GM18868 (cell line): ENCODE measurements at regions not wholly inside any gene's neighbourhood (a gene's known extent, or its start where the extent isn't known, plus 50 kb on each side); places are given as distances from the start of the nearest gene placed in this dataset.
"Not testable (repeated sequence)": the region's sequence is repeated elsewhere in the genome, so short reads cannot be mapped to it uniquely, and the experiment has no call there.

ENCODE experiments used
- ATAC-seq: cut with Tn5 transposase; IDR thresholded peaks from one replicate; pipeline ENCODE4 v1.9.1; 2021; ENCODE audit warnings: mild to moderate bottlenecking, moderate library complexity; ENCODE audit not compliant: unreplicated experiment

DNA sequence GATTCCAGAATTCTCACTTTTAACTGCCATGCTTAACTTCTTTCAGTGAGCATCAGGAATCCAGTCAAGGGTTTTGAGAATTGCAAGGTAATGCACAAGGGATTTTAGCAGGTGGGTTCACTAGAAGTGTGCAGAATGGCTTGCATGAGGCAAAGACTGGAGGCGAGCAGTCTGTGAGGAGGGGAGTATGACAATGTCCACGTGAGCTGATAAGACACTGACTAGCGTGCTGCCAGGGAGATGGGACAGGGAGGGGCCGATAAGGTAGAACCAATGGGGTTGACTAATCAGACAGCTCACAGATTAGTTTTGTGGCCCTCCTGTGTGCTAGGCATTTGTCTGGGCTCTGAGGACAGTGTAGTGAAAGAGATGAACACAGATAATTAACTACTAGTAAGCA, 102.0 kb upstream of the DAZL start:
- ATAC-seq: no peak

DNA sequence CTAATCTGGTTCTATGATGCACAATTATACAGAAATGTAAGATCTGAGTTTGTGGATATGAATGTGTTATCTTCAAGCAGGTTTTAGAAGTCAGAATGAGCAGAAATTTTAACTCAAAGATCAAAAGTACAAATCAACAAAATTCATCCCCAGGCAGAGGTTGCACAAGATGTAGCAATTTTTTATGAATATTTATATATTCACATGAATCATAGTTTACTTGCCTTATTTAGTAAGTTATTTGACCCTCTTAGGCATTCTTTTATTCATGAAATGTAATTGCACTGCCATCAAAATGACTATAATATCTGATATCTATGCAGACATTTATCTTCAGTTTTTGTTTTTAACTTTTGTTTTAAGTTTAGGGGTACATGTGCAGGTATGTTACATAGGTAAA, 103.1 kb upstream of the DAZL start:
- ATAC-seq: no peak

DNA sequence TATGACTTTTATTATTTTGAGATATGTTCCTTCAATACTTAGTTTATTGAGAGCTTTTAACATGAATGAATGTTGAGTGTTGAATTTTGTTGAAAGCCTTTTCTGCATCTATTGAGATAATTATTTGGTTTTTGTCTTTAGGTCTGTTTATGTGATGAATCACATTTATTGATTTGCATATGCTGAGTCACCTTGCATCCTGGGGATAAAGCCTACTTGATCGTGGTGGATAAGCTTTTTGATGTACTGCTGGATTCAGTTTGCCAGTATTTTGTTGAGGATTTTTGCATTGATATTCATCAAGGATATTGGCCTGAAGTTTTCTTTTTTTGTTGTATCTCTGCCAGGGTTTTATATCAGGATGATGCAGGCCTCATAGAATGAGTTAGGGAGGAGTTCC, 106.5 kb upstream of the DAZL start:
- not testable (repeated sequence) for ATAC-seq

DNA sequence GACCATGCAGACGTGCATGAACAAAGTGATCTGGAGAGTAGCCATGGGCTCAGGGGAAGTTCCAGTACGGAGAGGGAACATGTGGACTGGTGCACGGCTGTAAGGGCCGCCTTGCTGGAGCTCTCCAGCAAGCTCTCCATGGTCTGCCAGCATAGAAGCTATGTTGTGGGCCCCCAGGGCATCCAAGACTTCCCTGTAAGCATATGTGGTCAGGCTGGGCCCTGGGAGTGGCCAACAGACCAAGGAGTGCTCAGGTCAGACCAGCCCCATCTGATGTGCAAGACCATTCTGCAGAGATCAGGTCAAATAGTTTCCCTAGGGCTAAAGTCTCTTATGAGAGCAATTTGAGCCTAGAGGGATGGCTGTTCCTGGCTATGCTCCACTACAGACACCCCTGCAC, 110.1 kb upstream of the DAZL start:
- no peak for ATAC-seq

DNA sequence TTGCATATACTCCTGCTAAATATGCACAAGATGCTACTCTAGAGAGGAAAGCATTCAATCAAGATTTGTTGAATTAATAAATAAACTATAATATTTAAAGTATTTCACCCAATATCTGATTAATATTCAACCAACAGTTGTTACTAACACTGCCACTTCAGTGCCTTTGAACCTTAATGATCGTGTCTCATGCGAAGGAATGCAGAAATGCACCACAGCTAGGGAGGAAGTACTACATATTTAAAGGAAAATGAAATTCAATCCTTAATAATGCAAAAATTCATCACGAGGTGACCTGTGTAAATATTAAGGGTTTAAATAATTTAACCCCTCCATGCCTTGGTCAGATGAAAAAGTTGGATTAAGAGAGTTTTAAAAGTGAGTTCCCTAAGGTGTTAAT, 114.2 kb upstream of the DAZL start:
- no peak for ATAC-seq

DNA sequence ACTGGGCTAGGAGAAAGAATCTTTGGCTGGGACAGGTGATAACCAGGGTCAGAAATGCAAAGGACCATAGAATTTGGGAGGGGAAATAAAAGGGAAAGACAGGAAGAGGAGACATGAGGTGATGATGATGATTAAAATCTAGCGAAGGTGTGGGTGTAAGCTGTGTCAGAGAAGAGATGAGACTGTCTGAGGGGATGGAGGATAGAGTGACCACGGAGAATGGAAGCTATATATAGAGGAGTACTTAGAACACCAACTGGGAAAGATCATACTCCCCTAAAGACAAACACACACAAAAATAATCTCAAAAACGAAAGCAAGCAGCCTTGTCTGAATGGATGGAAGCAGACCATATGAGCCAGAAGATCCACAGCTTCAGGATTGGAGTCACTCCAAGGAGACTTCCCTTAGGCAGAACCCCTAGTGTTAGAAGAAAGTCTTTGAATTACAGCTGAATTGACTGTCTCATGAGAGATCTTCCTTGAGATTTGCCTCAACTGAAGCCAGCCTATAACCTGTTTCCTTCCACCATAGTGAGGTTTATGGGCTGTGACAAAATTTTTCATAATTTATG, 115.2 kb upstream of the DAZL start:
- no peak for ATAC-seq

DNA sequence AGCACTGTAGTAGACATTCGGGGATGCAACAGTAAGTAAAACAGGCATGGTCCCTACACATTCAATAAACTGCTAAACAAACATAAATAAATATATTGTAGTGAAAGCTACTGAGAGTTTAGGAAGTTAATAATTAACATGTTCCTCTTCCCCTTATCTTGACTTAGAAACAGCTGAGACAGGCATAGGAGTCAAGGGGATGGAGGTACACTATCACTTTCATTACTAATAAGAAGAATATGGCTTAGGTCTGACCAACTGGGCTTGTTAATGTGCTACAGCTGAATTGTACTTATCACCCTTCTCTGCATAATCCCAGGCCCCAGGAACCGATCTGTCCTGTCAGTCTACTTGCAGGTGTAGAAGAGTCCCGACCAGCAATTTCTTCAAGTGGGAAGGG, 116.3 kb upstream of the DAZL start:
- ATAC-seq: no peak

DNA sequence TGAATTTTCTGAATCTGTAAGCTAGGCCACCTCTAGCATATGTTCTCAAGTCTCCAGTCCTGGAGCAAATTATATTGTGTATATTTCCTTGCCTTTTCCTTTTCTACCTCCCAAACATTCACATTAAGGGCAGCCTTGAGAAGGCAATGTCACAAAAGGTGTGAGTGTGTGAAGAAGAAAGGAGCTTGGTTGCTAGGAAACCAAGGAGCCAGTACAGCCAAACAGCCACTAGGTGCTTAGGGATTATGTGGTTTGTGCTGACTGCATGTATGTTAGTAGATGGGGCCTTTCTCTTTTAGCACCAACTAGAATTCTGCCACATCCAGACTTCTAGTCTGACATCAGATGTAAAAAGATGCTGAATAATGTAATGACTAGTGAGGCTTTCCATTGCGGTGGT, 118.8 kb upstream of the DAZL start:
- ATAC-seq: peak; percentile 46

DNA sequence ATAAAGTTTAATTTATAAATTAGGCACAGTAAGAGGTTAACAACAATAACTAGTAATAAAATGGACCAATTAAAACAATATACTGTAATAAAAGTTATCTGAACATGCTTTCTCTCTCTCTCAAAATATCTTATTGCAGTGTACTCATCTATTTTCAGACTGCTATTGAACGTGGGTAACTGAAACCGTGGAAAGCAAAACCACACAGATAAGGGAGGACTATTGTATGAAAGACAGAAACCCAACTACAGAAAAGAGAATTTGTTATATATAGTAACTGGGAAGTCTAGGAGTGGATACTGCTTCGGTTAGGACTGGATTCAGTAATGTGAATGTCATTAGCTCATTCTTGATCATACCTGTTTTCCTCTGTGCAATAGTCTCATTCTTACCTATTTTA, 119.3 kb upstream of the DAZL start:
- ATAC-seq: no peak

DNA sequence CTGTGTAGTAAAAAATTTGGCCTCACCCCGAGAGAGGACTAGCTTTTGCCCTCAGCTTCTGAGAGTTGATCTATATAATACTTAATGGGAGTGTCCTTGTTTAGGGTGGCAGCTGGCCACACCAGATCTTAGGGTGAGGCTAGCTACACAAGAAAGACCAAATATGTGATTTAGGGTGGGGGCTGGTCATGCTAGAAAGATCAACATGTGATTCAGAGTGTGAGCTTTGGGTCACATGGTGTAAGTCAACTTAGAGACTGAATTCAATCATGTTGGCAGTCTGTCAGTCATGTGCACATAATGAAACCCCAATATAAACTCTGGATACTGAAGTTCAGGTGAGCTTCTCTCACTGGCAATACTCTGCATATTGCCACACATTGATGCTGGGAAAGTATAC, 120.7 kb upstream of the DAZL start:
- no peak for ATAC-seq

DNA sequence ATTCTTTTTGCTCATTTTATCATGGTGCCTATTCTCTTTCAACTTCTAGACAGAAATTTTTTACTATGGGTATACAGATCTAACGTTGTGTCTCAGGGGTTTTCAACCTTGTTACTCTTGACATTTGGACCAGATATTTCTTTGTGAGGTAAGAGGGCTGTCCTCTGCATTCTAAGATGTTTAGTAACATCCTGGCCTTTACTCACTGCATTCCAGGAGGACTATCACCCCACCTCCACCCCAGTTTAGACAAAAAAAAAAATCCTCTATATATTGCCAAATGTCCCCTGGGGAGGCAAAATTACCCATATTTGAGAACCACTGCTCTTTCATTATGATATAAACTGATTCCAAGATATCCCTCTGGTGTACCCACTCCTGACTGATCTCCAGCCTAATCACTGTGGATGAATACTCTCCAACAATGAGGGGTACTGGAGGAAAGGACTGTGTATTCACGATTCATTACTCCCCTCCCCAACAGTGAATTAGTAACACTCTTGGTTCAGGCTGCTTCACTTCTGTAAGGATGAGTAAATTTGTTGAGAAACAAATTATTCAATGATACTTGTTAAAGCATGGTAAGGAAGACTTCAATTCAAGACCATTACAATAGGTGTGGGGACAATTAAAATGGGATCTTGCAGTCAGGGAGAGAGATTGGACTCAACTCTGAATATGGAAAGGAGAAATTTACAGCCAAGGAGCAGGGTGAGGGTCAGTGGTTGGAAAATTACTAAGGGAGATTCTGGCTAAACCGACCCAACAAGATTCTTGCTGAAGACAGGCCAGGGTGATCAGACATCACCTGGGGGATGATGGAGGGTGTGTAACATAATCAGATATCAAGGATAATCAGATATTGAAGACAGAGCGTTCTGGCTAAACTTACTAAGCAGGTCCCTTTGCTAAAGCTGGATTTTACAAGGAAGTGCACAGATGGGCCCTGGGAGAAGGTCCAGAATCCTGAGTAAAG, 123.8 kb upstream of the DAZL start:
- ATAC-seq: no peak

DNA sequence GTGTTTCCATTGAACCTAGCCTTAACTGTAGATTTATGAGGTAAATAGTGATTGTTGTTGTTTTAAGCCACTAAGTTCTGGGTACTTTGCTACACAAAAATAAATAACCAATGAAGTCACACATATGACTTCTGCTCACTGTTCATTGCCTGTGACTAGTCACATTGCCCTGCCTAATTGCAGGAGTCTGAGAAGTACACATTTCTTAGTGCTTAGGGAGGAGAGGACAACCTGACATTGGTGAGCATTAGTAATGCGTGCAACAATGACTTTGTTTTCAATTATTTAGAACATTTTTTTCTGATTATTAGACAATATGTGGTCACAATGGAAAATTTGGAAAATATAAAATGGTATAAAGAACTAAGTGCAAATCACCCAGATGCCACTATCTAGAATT, 133.2 kb upstream of the DAZL start:
- no peak for ATAC-seq

DNA sequence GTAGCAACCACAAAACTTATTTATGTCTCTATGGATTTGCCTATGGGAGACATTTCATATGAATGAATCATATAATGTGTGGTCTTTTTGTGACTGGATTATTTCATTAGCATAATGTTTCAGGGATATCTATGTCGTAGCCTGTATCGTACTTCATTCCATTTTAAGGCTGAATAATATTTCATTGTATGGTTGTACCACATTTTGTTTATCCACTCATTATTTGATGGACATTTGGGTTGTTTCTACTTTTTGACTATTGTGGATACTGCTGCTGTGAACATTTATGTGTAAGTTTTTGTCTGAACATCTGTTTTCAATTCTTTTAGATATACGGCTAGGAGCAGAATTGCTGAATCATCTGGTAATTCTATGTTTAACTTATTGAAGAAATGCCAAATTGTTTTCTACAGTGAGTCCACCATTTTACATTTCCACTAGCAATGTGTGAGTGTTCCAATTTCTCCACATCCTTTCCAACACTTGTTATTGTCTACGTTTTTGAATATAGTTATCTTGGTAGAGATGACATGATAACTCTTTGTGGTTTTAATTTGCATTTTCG, 134.4 kb upstream of the DAZL start:
- no peak for ATAC-seq

DNA sequence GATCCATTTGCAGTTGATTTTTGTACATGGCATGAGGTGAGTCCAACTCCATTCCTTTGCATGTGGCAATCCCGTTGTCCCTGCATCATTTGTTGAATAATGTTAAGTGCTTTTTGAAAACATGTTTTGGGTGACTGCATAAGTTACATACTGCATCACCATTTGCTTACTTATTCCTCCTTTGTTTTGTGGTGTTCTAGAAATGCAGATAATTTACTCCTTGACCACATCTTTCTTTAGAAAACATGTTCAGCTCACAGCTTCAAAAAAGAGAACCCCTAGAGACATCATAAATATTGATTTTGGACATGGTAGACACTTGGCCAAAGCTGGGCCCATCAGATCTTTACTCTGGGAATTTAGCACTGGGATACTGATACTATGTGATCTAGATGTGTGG, 135.3 kb upstream of the DAZL start:
- no peak for ATAC-seq

DNA sequence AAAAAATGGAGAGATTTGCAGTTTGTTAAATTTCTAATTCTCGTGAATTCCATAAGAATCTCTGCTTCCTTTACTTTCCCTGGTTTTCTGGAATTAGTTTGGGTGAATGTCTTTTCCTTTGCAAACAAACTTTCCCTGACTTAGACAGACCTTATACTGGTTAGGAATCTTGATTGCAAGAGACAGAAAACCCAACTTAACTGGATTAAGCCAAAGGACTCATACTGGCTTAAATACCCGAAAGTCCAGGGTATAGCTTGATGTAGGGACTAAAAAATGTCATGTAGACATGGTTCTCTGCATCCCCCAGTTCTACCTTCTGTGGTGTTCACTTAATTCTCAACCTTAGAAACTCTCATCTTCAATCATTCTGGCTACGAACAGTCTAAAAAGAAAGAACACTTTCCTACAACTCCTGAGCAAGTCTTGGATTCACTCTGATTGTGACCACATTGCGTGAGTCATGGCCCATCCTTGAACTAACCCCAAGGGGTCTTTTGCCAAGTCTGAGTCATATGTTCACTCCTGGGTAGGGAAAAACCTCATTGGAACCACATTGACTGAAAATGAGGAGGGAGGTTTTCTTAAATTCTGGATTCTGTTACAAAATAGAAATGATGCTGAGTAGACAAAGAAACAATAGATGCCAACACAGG, 136.0 kb upstream of the DAZL start:
- ATAC-seq: peak; percentile 59

DNA sequence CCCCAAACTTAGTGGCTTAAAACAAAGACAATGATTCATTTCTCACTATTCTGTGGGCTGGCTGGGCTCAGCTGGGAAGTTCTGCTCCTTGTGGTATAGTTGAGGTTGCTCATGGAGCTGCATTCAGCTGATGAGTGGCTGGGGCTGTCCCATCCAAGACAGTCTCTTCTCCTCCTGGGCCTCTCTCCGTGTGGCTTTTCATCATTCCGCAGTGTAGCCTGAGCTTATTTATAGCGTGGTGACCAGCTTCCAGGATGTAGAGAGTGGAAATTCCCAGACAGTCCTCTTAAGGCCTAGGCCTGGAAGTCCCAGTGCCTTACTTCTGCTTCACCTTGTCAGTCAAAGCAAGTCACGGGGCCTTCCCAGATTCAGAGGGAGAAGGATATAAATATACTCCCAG, 136.7 kb upstream of the DAZL start:
- ATAC-seq: peak; percentile 89

DNA sequence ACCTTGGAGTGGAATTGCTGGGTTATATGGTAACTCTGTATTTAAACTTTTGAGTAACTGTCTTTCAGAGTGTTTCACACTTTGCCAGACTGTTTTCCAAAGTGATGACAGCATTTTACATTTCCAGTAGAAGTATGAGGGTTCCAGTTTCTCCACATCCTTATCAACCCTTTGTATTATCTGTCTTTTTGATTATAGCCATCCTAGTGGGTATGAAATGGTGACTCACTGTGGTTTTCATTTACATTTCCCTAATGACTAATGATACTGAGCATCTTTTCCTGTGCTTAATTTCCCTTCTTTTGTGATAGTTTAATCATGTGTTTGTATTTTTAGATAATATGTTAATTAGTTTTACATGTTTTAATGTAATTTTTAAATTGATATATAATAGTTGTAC, 138.1 kb upstream of the DAZL start:
- ATAC-seq: no peak

DNA sequence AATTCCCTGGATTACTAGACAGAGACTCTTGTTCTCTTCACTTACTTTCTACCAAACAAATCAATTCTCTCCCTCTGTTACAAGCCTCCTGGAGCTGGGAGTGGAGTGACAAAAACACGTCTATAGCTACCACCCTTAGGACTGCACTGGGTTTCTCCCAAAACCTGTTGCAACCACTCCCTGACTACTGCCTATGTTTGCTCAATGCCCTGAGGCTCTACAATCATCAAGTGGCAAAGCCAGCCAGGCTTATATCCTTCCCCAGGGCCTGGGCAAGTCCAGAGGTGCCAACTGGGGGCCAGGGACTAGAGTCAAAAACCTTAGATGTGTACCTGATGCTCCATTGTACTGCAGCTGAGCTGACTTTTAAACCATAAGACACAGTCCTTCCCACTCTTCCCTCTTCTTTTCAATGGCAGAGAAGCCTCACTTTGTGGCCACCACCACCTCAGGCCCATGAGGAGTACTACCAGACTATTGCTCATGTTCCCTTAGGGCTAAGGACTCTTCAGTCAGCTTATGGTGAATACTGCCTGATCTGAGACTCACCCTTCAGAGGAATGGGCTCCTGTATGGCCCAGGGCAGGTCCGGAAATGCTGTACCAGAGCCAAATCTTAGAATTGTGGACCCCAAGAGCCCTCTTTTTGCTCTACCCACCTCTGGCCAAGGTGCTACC, 125.4 kb upstream of the PLCL2 start:
- ATAC-seq: no peak

DNA sequence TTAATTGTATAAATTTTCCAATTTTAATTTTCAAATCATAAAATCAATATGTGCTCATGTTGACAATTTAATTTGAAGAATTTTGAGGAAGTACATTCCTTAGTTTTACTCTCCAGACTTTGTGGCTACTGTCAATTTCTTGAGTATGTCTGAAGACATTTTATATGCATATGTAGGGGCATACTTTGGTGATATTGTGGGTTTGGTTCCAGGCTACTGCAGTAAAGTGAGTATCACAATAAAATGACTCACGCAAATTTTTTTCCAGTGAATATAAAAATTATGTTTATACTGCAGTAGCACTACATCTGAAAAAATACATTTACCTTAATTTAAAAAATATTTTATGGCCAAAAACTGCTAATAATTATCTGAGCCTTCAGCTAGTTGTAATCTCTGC, 123.2 kb upstream of the PLCL2 start:
- ATAC-seq: no peak

DNA sequence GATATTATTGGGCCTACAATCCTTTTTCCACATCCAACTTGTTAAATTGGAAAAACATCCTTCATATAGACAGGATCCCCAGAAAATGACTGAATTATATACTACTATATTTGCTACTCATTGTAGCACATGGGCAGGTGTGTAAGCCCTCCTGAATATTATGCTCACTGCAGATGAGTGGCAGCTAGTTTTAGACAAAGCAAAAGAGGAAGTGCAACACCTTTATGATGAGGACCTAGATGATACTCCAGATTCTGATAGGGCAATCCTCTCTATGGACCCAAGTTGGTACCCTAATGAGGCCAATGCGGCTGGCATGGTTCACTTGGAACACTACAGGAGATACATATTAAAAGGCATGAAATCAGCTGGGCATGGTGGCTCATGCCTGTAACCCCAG, 119.1 kb upstream of the PLCL2 start:
- ATAC-seq: peak; percentile 74

DNA sequence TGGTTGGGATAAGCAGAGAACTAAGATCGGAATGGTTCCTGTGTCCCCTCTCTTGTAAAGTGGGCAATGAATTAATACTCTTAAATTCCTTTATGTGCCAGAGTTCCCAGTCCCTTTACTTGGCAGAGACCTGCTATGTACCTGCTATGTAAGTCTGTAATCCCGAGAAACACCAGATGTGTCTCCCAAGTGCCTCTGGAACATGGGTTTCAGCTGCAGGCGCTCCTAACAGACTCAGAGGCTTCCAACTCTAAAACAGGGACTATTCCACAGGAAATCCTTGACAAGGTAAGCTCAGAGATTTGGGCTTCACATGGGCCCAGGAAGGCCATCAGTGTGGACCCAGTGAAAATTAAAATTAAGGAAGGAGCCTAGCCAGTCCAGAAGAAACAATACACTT, 117.7 kb upstream of the PLCL2 start:
- no peak for ATAC-seq
